ENCODE measurements at regions not wholly inside any gene's neighbourhood (a gene's known extent, or its start where the extent isn't known, plus 50 kb on each side); places are given as distances from the start of the nearest gene placed in this dataset.
A peak's percentile ranks its signal among the peaks of the same experiment; 100 is the strongest.

- BruUV-seq (replicated peaks) = no TSS peak
- POLR2A ChIA-PET = no interaction called here
- intact Hi-C loops (cut with micrococcal nuclease) (no loop called here), in situ Hi-C loops (cut with MboI) (no loop called here)
- Histone ChIP-seq H3K4me1 (replicated peaks in 1 of 2; ENCODE audit: control insufficient read depth in 2 of 2, insufficient read depth in 2 of 2, low read length in 2 of 2) (peaks cover 21 to 34% of the 10 kb centered on the region in 2 experiments), H3K79me2 (ENCODE audit: control insufficient read depth, insufficient read depth, low read length) (no peaks in the 10 kb centered on the region), H3K4me3 (no peak overlapping the region), H3K9ac (ENCODE audit: insufficient read depth in 1 of 2, low read depth in 2 of 2, low read length in 2 of 2) (no peak overlapping the region), H3K9me1 (ENCODE audit: control insufficient read depth, insufficient read depth, low read length) (no peaks in the 10 kb centered on the region), H3K36me3 (ENCODE audit: control insufficient read depth, insufficient read depth, low read length) (no peaks in the 10 kb centered on the region), H4K20me1 (replicated peaks; ENCODE audit: control insufficient read depth, insufficient read depth, low read length) (no peaks in the 10 kb centered on the region), H2AFZ (ENCODE audit: low read depth, low read length) (peak overlapping the region; percentile 74), H3K27me3 (ENCODE audit: control insufficient read depth in 2 of 2, insufficient read depth in 2 of 2, low read length in 2 of 2) (peaks cover 0 to 5% of the 10 kb centered on the region in 2 experiments; a peak in 1 of 5 replicates), H3K9me3 (replicated peaks; ENCODE audit: control insufficient read depth, insufficient read depth, low read depth, low read length) (no peaks in the 10 kb centered on the region), H3K4me2 (ENCODE audit: insufficient read depth, low read length) (no peak overlapping the region), H3K27ac (ENCODE audit: extremely low read depth, low read depth, low read length) (no peak overlapping the region)
- FAIRE-seq = no peak
- no peak for DNase-seq (ENCODE audit: extremely low read depth in 1 of 4, low spot score in 3 of 4)
- no peak for ATAC-seq
- CTCF ChIA-PET (ENCODE audit: low intra/inter-chr PET ratio) = no interaction called here
- TF ChIP-seq BRD4 (IDR thresholded peaks at IDR 0.05) = no peak
- no peak for TF ChIP-seq HMGXB4 (CRISPR knock-in tag; IDR thresholded peaks at IDR 0.05)
- peak; percentile 94 for TF ChIP-seq ZNF24 (IDR thresholded peaks at IDR 0.05)
- no peak for TF ChIP-seq CTCFL (IDR thresholded peaks at IDR 0.05; ENCODE audit: borderline replicate concordance, insufficient read depth, low read depth, low read length, poor library complexity, severe bottlenecking)
- no peak for TF ChIP-seq ZC3H11A (IDR thresholded peaks at IDR 0.05; ENCODE audit: low read depth, low read length)
- WGBS (ENCODE audit: insufficient coverage, low coverage, missing lambda C conversion rate) = 64% methylated on average over 14 of the region's 14 CpGs
Observed at GRCh38 chr20:50378170-50379000, 131.8 kb upstream of the PTPN1 start.

All from K562 (cell line).